ENCODE measurements at regions not wholly inside any gene's neighbourhood (a gene's known extent, or its start where the extent isn't known, plus 50 kb on each side); places are given as distances from the start of the nearest gene placed in this dataset.
"Not testable (repeated sequence)": the region's sequence is repeated elsewhere in the genome, so short reads cannot be mapped to it uniquely, and the experiment has no call there.

DNA sequence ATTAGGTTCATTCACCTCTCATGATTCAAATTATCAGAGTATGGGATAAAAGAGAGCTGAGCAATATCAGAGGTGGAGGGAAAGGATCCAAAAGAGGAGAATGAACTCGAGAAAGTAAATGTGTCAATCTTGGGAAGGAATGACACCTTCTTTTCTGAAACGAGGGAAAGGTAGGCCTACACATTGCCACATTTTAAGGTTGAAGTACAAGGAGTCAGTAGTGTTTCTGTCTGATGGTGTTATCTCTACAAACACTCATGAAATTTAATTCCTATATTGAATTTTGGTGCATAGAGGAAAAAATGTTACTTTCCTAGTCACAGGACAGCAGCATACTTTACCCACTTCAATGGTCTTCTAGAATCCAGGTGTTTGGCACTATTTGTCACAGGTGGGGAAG is 90.2 kb downstream of the DNAJB9 start:
- ATAC-seq (ENCODE audit: low FRiP score): no peak
- TF ChIP-seq, protein P1, sequence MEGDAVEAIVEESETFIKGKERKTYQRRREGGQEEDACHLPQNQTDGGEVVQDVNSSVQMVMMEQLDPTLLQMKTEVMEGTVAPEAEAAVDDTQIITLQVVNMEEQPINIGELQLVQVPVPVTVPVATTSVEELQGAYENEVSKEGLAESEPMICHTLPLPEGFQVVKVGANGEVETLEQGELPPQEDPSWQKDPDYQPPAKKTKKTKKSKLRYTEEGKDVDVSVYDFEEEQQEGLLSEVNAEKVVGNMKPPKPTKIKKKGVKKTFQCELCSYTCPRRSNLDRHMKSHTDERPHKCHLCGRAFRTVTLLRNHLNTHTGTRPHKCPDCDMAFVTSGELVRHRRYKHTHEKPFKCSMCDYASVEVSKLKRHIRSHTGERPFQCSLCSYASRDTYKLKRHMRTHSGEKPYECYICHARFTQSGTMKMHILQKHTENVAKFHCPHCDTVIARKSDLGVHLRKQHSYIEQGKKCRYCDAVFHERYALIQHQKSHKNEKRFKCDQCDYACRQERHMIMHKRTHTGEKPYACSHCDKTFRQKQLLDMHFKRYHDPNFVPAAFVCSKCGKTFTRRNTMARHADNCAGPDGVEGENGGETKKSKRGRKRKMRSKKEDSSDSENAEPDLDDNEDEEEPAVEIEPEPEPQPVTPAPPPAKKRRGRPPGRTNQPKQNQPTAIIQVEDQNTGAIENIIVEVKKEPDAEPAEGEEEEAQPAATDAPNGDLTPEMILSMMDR (IDR thresholded peaks at IDR 0.05): no peak
- DNase-seq (ENCODE audit: low spot score): no peak

DNA sequence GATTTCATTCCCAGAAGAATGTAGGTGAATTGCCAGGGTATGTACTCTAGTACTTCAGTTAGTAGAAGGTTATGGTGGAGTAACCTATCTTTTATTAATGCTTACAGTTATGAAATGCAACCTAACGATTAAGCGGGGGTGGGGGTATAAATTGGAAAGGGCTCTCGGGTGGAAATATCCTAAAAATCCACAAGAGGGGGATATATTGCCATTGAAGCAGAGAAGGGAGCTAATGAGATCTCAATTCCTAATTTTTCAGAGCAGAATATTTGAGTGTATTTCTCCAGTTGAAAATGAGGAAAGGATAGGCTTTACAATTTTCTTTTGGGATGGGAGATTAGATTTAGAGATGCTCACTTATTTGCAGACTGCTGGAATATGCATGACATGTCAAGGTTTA is 90.8 kb downstream of the DNAJB9 start:
- DNase-seq (ENCODE audit: low spot score) (no peak), ATAC-seq (ENCODE audit: low FRiP score) (no peak)
- TF ChIP-seq, protein P1 (IDR thresholded peaks at IDR 0.05): no peak

DNA sequence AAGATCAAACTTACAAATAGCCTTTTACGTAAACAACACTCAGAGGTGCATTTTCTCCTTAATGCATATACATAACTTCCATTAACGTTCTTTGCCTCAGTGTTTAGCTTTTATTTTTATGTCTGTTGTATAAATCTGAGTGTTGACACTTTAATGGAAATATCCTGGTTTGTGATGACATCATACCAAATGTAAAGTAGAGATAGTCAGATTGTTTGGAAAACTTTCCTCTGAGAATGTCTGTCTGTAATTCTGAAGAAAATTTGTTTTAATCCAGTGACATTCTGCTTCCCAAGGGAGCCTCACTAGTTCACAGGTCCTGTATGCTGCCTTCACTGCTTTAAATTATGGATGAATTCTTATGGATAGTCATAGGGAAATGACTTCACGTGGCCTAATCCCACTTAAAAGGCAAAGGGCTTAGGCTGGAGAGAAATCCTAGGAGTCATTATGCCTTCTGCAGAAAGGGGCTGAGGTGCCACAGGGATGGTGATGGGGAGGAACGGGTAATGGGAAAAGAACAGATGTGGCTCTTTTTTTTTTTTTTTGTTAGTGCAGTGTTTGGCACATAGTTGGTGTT is 93.2 kb downstream of the DNAJB9 start:
- TF ChIP-seq, protein P1 (IDR thresholded peaks at IDR 0.05): no peak
- ATAC-seq (ENCODE audit: low FRiP score) (no peak), DNase-seq (ENCODE audit: low spot score) (no peak)

DNA sequence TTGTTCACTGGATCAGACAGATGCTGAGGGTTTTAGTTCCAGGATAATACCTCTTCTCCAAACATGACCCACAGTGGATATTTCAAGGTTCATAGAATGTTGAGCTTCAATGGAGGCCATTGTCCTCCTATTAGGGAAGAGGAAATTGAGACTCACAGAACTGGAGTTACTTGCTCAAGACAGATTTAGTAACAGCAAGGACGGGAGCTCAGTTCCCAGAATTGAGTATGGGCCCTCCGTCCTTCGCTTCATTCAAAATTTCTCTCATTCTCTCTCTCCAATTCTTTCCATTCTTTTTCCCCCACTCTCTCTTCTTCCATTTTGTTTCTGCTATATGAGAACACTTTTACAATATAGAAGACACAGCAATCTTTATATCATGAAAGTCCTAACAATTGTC is 94.0 kb downstream of the DNAJB9 start:
- ATAC-seq (ENCODE audit: low FRiP score) (no peak), DNase-seq (ENCODE audit: low spot score) (no peak)
- TF ChIP-seq, protein P1 (IDR thresholded peaks at IDR 0.05): no peak

DNA sequence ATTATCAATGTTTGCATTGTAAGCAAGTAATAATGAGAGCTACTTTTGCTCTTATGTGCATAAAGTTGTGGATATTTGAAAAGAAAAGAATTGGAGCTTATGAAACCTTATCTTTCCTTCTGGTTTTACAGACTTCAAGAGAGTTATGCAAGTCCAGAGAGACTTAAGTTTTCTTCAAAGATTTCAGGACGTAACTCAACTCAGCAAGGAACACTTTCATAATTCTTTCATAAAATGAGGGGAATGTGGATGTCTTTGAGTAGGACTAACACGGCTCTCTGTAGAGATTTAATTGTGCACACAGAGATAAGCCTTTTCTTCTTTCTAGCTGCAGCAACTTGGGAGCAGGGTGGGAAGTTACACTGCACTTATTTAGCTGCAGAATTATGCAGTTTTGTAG is 97.5 kb downstream of the DNAJB9 start:
- no peak for ATAC-seq (ENCODE audit: low FRiP score)
- DNase-seq (ENCODE audit: low spot score): no peak
- TF ChIP-seq, protein P1 (IDR thresholded peaks at IDR 0.05): no peak

DNA sequence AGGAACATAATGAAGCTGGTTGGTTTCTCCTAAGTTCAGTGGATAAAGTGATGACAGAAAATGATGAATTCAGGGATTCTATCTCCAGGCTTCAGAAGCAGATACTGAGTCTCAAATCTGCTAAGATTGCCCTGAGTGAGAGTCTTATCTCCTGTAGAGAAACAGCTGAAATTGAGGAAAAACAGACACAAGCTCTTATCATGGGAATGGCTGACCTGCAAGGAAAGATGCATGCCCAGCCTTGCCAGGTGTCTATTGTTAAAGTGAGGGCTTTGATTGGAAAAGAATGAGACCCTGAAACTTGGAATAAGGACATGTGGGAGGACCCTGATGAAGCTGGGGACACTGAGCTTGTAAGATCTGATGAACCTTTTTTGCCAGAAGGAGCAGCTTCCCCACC is 100.3 kb downstream of the DNAJB9 start:
- TF ChIP-seq, protein P1 (IDR thresholded peaks at IDR 0.05): no peak
- DNase-seq (ENCODE audit: low spot score): no peak
- ATAC-seq (ENCODE audit: low FRiP score): no peak

DNA sequence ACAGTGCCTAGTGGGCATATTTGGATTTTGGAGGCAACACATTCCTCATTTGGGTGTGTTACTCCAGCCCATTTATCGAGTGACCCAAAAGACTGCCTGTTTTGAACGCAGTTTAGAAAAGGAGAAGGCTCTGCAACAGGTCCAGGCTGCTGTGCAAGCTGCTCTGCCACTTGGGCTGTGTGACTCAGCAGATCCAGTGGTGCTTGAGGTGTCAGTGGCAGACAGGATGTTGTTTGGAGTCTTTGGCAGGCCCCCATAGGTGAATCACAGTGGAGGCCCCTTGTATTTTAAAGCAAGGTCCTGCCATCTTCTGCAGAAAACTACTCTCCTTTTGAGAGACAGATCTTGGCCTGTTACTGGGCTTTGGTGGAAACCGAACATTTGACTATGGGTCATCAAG is 104.0 kb downstream of the DNAJB9 start:
- not testable (repeated sequence) for ATAC-seq (ENCODE audit: low FRiP score); DNase-seq (ENCODE audit: low spot score)

DNA sequence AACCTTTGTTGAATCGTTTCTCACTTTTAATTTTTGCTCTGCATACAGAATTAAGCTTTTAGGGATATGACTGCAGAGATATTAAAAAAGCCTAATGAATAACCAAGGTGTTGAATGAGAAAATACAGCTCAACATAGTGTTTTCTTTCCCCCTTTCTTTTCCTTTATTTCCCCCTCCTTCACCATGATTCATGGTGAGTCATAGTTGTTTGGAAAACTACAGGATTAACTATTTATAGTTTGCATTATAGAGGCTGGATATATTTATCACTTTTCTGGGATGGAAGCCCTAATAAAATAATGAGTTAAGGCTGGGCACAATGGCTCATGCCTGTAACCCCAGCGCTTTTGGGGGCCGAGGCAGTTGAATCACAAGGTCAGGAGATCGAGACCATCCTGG is 115.0 kb downstream of the DNAJB9 start:
- DNase-seq (ENCODE audit: low spot score) (no peak), ATAC-seq (ENCODE audit: low FRiP score) (no peak)
- TF ChIP-seq, protein P1 (IDR thresholded peaks at IDR 0.05): no peak
